ENCODE measurements at regions not wholly inside any gene's neighbourhood (a gene's known extent, or its start where the extent isn't known, plus 50 kb on each side); places are given as distances from the start of the nearest gene placed in this dataset.
A peak's percentile ranks its signal among the peaks of the same experiment; 100 is the strongest.

DNA sequence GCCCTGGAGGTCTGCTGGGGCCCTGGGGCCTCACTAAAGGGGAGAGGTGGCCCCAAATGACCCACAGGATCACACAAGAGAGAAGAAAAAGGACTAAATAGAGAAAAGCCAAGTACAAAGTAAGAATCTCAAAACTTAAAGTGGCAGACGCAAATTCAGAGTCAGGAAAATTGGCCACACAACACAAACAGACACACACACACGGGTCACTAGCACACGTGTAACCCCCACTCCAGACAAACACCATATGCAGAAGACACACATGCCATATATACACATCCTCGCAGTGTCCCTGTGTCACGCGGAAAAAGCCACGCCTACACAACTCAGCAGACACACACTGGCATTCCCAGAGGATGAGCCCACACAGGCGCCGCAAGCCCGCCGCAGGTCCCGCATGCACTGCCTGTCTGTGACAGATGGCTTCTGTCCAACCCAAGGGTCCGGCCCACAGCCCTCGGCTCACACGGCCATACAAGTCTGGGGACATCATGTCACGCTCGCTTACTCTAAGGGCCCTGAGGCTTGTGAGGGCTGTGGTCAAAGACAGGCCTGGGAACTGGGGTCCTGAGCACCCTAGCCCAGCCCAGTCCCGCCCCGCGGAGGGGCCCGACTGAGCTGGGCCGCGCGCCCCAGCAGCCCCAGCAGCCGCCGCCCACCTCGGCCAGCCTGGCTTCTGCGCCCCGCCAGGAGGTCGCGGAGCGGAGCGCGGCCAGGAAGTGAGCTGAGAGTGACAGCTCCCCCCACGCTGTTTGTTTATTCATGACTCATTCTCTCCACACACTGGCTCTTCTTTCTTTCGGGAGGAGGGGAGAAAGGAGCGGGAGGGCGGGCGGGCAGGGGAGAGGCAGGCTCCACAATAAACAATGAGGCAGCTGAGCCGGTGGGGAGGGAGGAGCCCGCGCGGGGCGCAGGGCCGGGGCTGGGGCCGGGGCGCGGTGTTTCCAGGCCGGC lies 95.5 kb upstream of the ZMIZ1 start:
- CTCF ChIA-PET = interaction anchor here (0.7 to 1.7 kb wide), 2 partner anchors 11 to 75 kb away, joined by 3 to 4 read pairs; no protein-coding TSS in a partner anchor

DNA sequence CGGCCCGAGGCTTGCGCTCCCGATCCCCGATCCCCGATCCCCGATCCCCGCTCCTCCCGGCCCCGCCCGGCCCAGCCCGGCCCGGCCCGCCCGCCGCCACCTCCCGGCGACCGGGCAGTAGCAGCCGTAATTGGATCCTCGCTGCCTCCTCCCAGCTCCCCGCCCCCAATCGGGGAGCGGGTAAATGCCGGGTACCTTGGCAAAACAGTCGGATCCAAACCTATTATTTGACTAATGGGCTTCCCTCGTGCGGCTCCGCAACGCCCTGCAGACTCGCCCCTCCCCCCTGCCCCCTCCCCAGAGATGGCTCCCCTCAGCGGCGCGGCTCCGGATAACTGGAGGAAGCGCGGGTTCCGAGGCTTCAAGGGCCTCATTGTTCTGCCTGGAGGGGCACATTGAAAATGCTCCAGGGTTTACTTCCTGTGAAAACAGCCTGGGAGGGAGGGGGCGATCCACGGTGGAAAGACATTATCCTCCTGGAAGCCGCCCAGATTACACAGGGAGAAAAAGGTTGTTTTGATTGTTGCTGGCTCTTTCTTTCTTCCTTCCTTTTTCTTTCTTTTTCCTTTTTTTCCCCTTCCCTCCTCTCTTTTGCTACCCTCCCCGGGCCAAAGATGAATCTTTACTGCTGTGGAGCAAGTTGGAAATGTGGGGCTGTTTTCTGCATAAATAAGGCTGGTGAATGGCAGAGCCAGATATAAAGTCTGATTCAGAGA lies 94.7 kb upstream of the ZMIZ1 start:
- Mint-ChIP-seq H3K4me3 (peak overlapping the region; percentile 89), H3K4me1 (ENCODE audit: low read depth) (peaks cover 9% of the 10 kb centered on the region), H3K27me3 (ENCODE audit: low read depth) (no peaks in the 10 kb centered on the region), H3K36me3 (ENCODE audit: low read depth) (no peaks in the 10 kb centered on the region), H3K27ac (peak overlapping the region; percentile 96), H3K9me3 (no peaks in the 10 kb centered on the region)
- intact Hi-C loops (cut with micrococcal nuclease) = loop anchor here (1.0 to 10.0 kb wide), 12 partner anchors 17 to 1481 kb away; partner anchors contain the start of genes RPS24, TSPAN14, ZCCHC24 and ZMIZ1
- CTCF ChIA-PET = interaction anchor here (0.7 to 2.0 kb wide), 10 partner anchors 9 to 221 kb away, joined by 3 to 9 read pairs (median 4); no protein-coding TSS in a partner anchor
- DNase-seq = peak; percentile 64

More for the DNA sequence above, 95.5 kb upstream of the ZMIZ1 start:
- Mint-ChIP-seq H3K36me3 (ENCODE audit: low read depth) (no peaks in the 10 kb centered on the region), H3K9me3 (no peaks in the 10 kb centered on the region), H3K4me3 (peak overlapping the region; percentile 37), H3K4me1 (ENCODE audit: low read depth) (peaks cover 9% of the 10 kb centered on the region), H3K27me3 (ENCODE audit: low read depth) (no peaks in the 10 kb centered on the region), H3K27ac (peak overlapping the region; percentile 8)
- DNase-seq = peak; percentile 80
- intact Hi-C loops (cut with micrococcal nuclease) = loop anchor here (1.0 to 10.0 kb wide), 9 partner anchors 79 to 1482 kb away; partner anchors contain the start of genes RPS24, TSPAN14, ZCCHC24 and ZMIZ1

DNA sequence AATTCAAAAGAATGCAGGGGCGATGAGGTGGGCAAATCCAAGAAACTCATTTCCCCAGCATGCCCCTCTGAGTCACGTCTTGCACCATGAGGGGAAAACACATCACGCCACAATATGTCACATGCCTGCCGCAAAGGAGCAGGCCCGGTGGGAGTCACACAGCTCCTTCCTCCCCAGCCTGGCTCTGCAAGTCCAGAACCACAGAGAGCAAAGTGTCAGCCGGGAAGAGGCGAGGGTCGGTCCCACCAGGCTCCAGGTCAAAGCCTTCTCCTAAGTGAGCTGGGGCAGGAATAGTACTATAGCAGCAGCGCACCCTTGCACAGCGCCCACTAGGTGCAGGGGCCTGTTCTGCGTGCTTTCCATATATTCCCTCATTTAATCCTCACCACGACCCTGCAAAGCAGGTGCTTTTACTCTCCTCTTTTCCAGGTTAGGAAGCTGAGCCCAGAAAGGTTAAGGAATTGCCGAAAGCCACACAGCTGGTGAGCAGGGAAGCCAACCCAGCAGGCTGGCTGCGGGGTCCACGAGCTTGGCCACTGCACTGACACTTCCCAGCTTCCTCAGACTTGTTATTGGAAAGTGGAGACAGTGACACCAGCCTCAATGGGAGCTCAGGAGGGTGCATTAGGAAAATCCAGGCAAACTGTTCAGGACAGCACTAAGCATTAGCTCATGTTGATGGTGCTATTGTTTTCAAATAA lies 94.0 kb upstream of the ZMIZ1 start:
- Mint-ChIP-seq H3K4me1 (ENCODE audit: low read depth) (peaks cover 9% of the 10 kb centered on the region), H3K27me3 (ENCODE audit: low read depth) (no peaks in the 10 kb centered on the region), H3K27ac (peak overlapping the region; percentile 96), H3K4me3 (peak overlapping the region; percentile 89), H3K36me3 (ENCODE audit: low read depth) (no peaks in the 10 kb centered on the region), H3K9me3 (no peaks in the 10 kb centered on the region)
- peak; percentile 83 for DNase-seq
- CTCF ChIA-PET = interaction anchor here (0.5 to 2.0 kb wide), 15 partner anchors 10 to 985 kb away, joined by 3 to 9 read pairs (median 4); partner anchors contain the start of gene ZCCHC24
- intact Hi-C loops (cut with micrococcal nuclease) = loop anchor here (1.0 to 10.0 kb wide), 7 partner anchors 17 to 1480 kb away; partner anchors contain the start of genes RPS24, TSPAN14 and ZCCHC24

DNA sequence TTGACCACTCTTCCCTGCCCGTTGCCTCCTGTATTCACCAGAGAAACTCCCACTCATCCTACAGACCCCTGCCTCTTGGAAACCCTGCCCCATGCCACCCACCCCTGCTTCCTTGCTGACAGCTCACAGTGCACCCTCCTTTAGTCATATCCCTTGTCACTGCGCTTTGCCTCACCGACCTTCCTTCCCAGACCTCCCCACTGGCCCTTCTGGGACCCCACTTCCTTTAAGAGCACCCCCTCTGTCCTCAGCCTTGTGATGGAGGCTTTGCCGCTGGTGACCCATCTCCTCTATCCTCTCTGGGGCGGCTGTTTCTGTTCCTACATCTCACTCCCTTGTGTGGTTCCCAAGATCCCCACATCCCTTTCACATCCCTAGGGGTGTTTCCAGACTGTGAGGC lies 92.8 kb upstream of the ZMIZ1 start:
- Mint-ChIP-seq H3K27me3 (ENCODE audit: low read depth) (no peaks in the 10 kb centered on the region), H3K9me3 (no peaks in the 10 kb centered on the region), H3K27ac (no peak overlapping the region), H3K4me1 (ENCODE audit: low read depth) (peaks cover 9% of the 10 kb centered on the region), H3K4me3 (no peak overlapping the region), H3K36me3 (ENCODE audit: low read depth) (no peaks in the 10 kb centered on the region)
- CTCF ChIA-PET = interaction anchor here (2.0 kb wide), 1 partner anchor 8 kb away, joined by 9 read pairs; no protein-coding TSS in a partner anchor
- intact Hi-C loops (cut with micrococcal nuclease) = loop anchor here (10.0 kb wide), 2 partner anchors 469 to 1479 kb away; partner anchors contain the start of genes TSPAN14 and ZCCHC24
- DNase-seq = no peak

DNA sequence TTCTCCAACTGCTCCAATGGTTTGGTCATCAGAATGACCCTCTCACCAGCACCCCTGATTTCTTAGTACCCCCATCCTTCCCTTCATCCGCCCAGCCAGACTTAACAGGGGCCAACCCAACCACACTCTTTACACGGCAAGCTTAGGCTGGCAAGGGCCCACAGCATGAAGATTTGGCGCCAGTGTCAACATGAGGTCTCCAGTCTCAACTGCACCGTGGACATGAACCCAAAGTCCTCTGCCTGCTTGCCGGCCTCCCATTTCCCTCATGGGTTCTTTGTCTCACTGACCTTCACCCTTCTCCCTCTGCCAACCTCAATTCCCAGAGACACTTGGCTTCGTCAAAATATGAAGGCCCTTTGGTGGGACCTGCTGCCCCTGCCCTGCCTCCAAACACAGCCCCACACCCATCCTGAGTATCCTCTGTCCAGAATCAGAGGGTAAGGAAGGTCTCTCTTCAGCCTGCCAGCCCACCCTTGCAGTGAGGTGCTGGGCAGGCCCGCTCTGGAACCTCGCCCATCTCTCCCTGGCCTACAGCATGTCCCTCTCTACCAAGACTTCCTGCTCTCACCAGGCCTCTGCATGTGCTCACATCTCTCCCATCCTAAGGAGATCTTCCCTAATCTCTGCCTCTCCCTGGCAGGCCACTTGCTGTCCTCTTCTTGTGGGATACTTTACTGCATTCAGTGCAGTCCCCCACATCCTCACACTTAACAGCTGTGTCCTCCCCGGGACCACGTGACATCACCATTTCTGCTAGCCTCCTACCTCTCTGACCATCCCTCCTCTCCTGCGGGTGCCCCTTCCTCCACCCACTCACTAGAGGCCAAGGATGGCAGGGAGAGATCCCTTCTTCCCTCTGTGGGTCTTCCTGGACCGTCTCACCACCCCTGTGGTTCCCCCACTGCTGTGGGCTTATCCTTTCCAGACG lies 91.7 kb upstream of the ZMIZ1 start:
- Mint-ChIP-seq H3K9me3 (no peaks in the 10 kb centered on the region), H3K4me3 (no peak overlapping the region), H3K27ac (no peak overlapping the region), H3K36me3 (ENCODE audit: low read depth) (no peaks in the 10 kb centered on the region), H3K27me3 (ENCODE audit: low read depth) (no peaks in the 10 kb centered on the region), H3K4me1 (ENCODE audit: low read depth) (peaks cover 15% of the 10 kb centered on the region)
- DNase-seq = no peak
- CTCF ChIA-PET = no interaction called here
- intact Hi-C loops (cut with micrococcal nuclease) = loop anchor here (10.0 kb wide), 2 partner anchors 468 to 1478 kb away; partner anchors contain the start of genes TSPAN14 and ZCCHC24

DNA sequence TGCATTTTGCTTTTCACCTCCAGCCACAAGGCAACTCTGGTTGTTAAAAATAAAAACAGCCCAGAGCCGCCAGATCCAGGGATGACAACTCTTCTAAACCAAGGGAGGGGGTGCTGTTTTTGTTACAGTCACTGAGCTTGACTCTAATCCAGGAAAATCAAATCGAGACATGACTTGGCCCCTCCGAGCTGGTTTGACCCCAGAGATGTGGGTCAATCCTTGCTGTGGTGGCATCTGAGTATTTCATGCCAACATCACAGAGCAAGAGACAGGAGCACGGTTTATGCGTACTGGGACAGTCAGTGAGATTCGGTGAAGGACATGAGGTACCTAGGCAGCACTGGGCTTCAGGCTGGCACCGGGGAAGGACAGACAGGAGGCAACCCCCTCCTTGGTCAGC lies 88.8 kb upstream of the ZMIZ1 start:
- H3K27me3 Mint-ChIP-seq (ENCODE audit: low read depth) = no peaks in the 10 kb centered on the region
- intact Hi-C loops (cut with micrococcal nuclease) = loop anchor here (10.0 kb wide), 2 partner anchors 465 to 1475 kb away; partner anchors contain the start of genes TSPAN14 and ZCCHC24
- H3K36me3 Mint-ChIP-seq (ENCODE audit: low read depth) = no peaks in the 10 kb centered on the region
- H3K4me1 Mint-ChIP-seq (ENCODE audit: low read depth) = peaks cover 6% of the 10 kb centered on the region
- DNase-seq = no peak
- H3K27ac Mint-ChIP-seq = no peak overlapping the region
- no peaks in the 10 kb centered on the region for H3K9me3 Mint-ChIP-seq
- no peak overlapping the region for H3K4me3 Mint-ChIP-seq
- CTCF ChIA-PET = interaction anchor here (0.7 kb wide), 1 partner anchor 34 kb away, joined by 3 read pairs; no protein-coding TSS in a partner anchor

DNA sequence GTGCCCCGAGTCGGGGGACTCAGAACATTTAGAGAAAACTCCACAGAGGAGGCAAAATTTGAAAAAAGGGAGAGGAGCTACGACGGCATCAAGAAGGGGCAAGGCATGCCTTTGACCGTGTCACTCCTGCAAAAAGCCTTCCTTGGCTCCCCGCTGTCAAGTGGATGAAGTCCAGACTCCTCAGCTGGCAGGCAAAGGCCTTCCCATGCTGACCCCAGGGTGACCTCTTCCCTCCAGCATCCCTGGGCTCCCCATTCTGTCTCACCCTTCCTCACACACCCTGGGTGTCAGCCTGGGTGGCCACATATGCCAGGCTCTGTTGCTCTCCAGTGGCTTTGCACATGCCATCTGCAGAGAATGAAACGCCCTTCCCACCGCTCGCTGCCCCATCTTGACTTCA lies 88.4 kb upstream of the ZMIZ1 start:
- H3K9me3 Mint-ChIP-seq = no peaks in the 10 kb centered on the region
- no peak for DNase-seq
- CTCF ChIA-PET = interaction anchor here (0.7 kb wide), 1 partner anchor 35 kb away, joined by 3 read pairs; no protein-coding TSS in a partner anchor
- H3K4me1 Mint-ChIP-seq (ENCODE audit: low read depth) = peaks cover 6% of the 10 kb centered on the region
- no peak overlapping the region for H3K4me3 Mint-ChIP-seq
- no peak overlapping the region for H3K27ac Mint-ChIP-seq
- H3K27me3 Mint-ChIP-seq (ENCODE audit: low read depth) = no peaks in the 10 kb centered on the region
- no peaks in the 10 kb centered on the region for H3K36me3 Mint-ChIP-seq (ENCODE audit: low read depth)
- intact Hi-C loops (cut with micrococcal nuclease) = no loop called here

DNA sequence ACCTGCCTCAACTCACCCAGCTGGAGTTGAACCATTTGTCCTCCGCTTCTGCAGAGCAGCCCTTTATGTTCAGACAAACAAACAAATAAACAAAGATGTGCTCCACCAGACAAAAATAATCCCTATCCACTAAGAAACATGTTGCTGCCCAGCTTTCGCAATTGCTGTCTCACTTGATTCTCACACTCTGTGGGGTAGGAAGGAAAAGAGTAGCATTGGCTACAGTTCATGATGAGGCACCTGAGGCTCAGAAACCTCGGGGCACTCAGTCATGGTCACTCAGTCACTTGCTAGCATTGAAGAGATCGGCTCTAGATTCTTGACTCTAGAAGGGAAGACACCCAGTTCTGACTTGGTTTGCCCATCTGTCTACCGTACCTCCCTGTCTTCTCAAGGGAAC lies 88.0 kb upstream of the ZMIZ1 start:
- H3K9me3 Mint-ChIP-seq = no peaks in the 10 kb centered on the region
- no peak overlapping the region for H3K4me3 Mint-ChIP-seq
- no peaks in the 10 kb centered on the region for H3K36me3 Mint-ChIP-seq (ENCODE audit: low read depth)
- CTCF ChIA-PET = interaction anchor here (0.9 kb wide), 1 partner anchor 129 kb away, joined by 3 read pairs; no protein-coding TSS in a partner anchor
- H3K4me1 Mint-ChIP-seq (ENCODE audit: low read depth) = peaks cover 6% of the 10 kb centered on the region
- no peaks in the 10 kb centered on the region for H3K27me3 Mint-ChIP-seq (ENCODE audit: low read depth)
- DNase-seq = no peak
- H3K27ac Mint-ChIP-seq = no peak overlapping the region
- intact Hi-C loops (cut with micrococcal nuclease) = no loop called here

DNA sequence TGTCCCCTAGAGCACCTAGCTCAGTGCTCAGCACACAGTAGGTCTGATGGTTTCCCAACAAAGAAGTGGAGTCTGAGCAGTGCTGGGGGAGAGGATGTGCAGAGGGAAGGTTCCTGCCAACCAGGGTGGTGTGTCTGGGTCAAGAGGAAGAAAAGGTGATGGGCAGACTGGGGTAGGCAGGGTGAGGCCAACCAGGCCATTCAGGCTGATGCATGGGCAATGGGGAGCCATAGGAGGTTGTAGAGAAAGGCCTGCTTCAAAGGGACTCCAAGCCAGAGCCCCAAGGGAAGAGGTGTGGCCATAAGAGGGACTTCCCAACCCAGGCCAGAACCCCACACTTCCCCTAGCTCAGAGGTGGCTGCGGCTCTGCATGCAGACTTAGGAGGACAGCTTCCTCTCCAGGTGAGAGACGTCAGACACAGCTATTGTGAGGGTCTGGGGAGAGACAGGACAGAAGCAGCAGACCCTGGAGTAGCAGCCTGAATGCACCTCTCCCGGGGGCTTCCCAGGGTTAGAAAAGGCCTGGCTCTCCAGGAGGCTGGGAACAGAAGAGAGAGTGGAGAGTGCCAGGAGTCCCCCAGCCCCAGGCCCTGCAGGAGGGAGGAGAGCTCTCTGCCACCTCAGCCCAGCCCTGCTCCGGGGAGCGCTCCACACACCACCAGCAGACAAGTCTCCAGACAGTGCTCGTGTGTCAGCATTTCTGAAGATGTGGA lies 87.4 kb upstream of the ZMIZ1 start:
- peak; percentile 72 for DNase-seq
- H3K4me3 Mint-ChIP-seq = no peak overlapping the region
- H3K4me1 Mint-ChIP-seq (ENCODE audit: low read depth) = peaks cover 6% of the 10 kb centered on the region
- H3K9me3 Mint-ChIP-seq = no peaks in the 10 kb centered on the region
- no peak overlapping the region for H3K27ac Mint-ChIP-seq
- CTCF ChIA-PET = interaction anchor here (0.9 kb wide), 1 partner anchor 129 kb away, joined by 3 read pairs; no protein-coding TSS in a partner anchor
- no peaks in the 10 kb centered on the region for H3K27me3 Mint-ChIP-seq (ENCODE audit: low read depth)
- H3K36me3 Mint-ChIP-seq (ENCODE audit: low read depth) = no peaks in the 10 kb centered on the region
- intact Hi-C loops (cut with micrococcal nuclease) = no loop called here

DNA sequence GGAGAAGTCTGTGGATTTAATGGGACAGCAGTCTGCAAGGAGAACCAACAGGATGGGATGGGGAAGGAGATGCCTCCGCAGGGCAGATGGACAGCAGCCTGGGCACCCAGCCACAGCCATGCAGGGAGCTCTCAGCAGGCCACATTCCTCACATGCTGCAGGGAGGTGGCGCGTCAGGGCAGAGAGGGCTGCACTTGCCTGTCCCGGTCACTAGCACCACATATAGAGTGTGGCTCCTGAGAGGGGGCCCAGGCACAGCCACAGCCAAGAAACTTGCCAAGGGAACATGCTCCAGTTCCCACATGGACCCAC lies 86.8 kb upstream of the ZMIZ1 start:
- CTCF ChIA-PET = no interaction called here
- Mint-ChIP-seq H3K9me3 (no peaks in the 10 kb centered on the region), H3K4me3 (no peak overlapping the region), H3K27me3 (ENCODE audit: low read depth) (no peaks in the 10 kb centered on the region), H3K36me3 (ENCODE audit: low read depth) (no peaks in the 10 kb centered on the region), H3K27ac (no peak overlapping the region), H3K4me1 (ENCODE audit: low read depth) (peaks cover 6% of the 10 kb centered on the region)
- DNase-seq = no peak
- intact Hi-C loops (cut with micrococcal nuclease) = no loop called here

All from activated naive CD4-positive, alpha-beta T cell treated with anti-CD3 and anti-CD28 coated beads for 36 hours (primary cell).